WTC11 (cell line): ENCODE measurements at regions not wholly inside any gene's neighbourhood (a gene's known extent, or its start where the extent isn't known, plus 50 kb on each side); places are given as distances from the start of the nearest gene placed in this dataset.

Experiments used
- CTCF ChIP-seq: fragments of 200-600 bp; IDR thresholded peaks from 2 replicates; pipeline ENCODE4 v1.8.0; 2022; ENCODE audit warnings: antibody characterized with exemption
- E2F1 ChIP-seq: sonication (generic); formaldehyde crosslinking; IDR thresholded peaks from 2 replicates; pipeline ENCODE4 v1.8.0; 2022; ENCODE audit warnings: mild to moderate bottlenecking, missing genetic modification reagents

GRCh38 chr16:62170642-62171041 lies 134.4 kb upstream of the CDH8 start:
- TF ChIP-seq E2F1 (CRISPR knock-in tag) (no peak), CTCF (no peak)
